Right lobe of liver (tissue), 4 donors: ENCODE measurements at regions not wholly inside any gene's neighbourhood (a gene's known extent, or its start where the extent isn't known, plus 50 kb on each side); places are given as distances from the start of the nearest gene placed in this dataset.

ENCODE experiments used
- POLR2A ChIP-seq: fragments of 450-650 bp; IDR thresholded peaks from one replicate; pipeline ENCODE4 v1.6.1; 2017; ENCODE audit warnings: antibody characterized with exemption, mild to moderate bottlenecking
- TF ChIP-seq, protein P1 (sequence below), 4 donors: fragments of 200-600 bp in 3 of 4; fragments of 450-650 bp in 1 of 4; IDR thresholded peaks; one replicate each; pipeline versions ENCODE4 v1.5.1 to v1.8.0; 2016 to 2022; ENCODE audit warnings: antibody characterized with exemption in 4 of 4, mild to moderate bottlenecking in 2 of 4
- donor health status: DM: no; HTN: no; CAD: no.
- donor health status: DM: no; HTN: no; CAD: no.
- donor health status: DM: no; HTN: yes; CAD: no.

GRCh38 chr5:98564836-98565235, 208.6 kb upstream of the RGMB start:
- TF ChIP-seq, protein P1, sequence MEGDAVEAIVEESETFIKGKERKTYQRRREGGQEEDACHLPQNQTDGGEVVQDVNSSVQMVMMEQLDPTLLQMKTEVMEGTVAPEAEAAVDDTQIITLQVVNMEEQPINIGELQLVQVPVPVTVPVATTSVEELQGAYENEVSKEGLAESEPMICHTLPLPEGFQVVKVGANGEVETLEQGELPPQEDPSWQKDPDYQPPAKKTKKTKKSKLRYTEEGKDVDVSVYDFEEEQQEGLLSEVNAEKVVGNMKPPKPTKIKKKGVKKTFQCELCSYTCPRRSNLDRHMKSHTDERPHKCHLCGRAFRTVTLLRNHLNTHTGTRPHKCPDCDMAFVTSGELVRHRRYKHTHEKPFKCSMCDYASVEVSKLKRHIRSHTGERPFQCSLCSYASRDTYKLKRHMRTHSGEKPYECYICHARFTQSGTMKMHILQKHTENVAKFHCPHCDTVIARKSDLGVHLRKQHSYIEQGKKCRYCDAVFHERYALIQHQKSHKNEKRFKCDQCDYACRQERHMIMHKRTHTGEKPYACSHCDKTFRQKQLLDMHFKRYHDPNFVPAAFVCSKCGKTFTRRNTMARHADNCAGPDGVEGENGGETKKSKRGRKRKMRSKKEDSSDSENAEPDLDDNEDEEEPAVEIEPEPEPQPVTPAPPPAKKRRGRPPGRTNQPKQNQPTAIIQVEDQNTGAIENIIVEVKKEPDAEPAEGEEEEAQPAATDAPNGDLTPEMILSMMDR (IDR thresholded peaks at IDR 0.05): no peak
- TF ChIP-seq POLR2A: no peak
